AG04449 (cell line): ENCODE measurements at regions not wholly inside any gene's neighbourhood (a gene's known extent, or its start where the extent isn't known, plus 50 kb on each side); places are given as distances from the start of the nearest gene placed in this dataset.

Experiments
- CTCF ChIA-PET: fragments of 350-600 bp; formaldehyde crosslinking; extraction: SDS; loops from one replicate; lab custom pipeline; 2021; ENCODE audit warnings: antibody characterized with exemption; lab: Yijun Ruan, JAX
- POLR2A ChIA-PET: fragments of 400-600, 350-600 bp; formaldehyde crosslinking; extraction: SDS; loops from one replicate; lab custom pipeline; 2020; ENCODE audit warnings: antibody characterized with exemption, inconsistent platforms; lab: Yijun Ruan, JAX
- DNase-seq: peaks from one replicate; pipeline ENCODE4 v3.0.0-alpha.2; 2010; ENCODE audit warnings: low read depth, low spot score
- H3K4me3 ChIP-seq: 2 replicates; pipeline ENCODE4 v1.5.1; 2011; ENCODE audit warnings: low read depth, mild to moderate bottlenecking, control low read depth, low read length
- CTCF ChIP-seq: IDR thresholded peaks from one replicate; pipeline ENCODE4 v1.5.1; 2011; ENCODE audit warnings: mild to moderate bottlenecking, moderate library complexity, low read length, control low read depth, inconsistent platforms; ENCODE audit not compliant: insufficient read depth; ENCODE audit errors: missing control alignments

- no peak for DNase-seq
- CTCF ChIA-PET, result no interaction called here
- H3K4me3 ChIP-seq, result no peak overlapping the region
- TF ChIP-seq CTCF, result no peak
- POLR2A ChIA-PET, result no interaction called here
These were observed 57.7 kb downstream of the SOX3 start for GRCh38 chrX:140447150-140447549.

DNA sequence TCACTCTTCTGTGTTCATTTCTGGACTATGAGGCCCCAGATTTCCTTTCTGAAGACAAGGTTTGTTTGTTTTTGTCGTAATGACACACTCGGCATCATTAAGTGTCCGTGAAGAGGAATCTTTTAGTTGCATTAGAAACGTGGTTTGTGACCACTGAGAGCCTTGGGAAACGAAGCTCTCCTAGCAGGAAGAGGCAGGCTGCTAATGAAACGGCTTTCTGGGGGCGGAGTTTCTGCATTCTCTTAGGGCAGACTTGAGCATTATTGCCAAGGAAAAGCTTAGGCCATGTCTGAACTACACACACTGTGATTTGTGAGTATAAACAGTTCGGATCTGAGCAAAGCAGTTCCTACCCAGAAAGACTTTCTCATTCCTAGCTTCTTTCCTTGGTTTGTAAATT is 64.0 kb downstream of the SOX3 start:
- H3K4me3 ChIP-seq, result no peak overlapping the region
- no peak for DNase-seq
- TF ChIP-seq CTCF, result no peak
- CTCF ChIA-PET, result no interaction called here
- POLR2A ChIA-PET, result no interaction called here

GRCh38 chrX:140439476-140439875 is 65.4 kb downstream of the SOX3 start:
- CTCF ChIA-PET, result no interaction called here
- TF ChIP-seq CTCF, result no peak
- no peak for DNase-seq
- no peak overlapping the region for H3K4me3 ChIP-seq
- POLR2A ChIA-PET, result no interaction called here

GRCh38 chrX:140434347-140434746 is 70.5 kb downstream of the SOX3 start:
- no peak for TF ChIP-seq CTCF
- ChIA-PET POLR2A (no interaction called here), CTCF (no interaction called here)
- no peak overlapping the region for H3K4me3 ChIP-seq
- no peak for DNase-seq

- TF ChIP-seq CTCF, result no peak
- no peak overlapping the region for H3K4me3 ChIP-seq
- CTCF ChIA-PET, result no interaction called here
- POLR2A ChIA-PET, result no interaction called here
- DNase-seq, result no peak
These were observed 71.3 kb downstream of the SOX3 start for GRCh38 chrX:140433582-140433981.

GRCh38 chrX:140432346-140433175 is 72.3 kb downstream of the SOX3 start:
- POLR2A ChIA-PET, result no interaction called here
- no peak for TF ChIP-seq CTCF
- CTCF ChIA-PET, result no interaction called here
- no peak for DNase-seq
- H3K4me3 ChIP-seq, result no peak overlapping the region
